CD14-positive monocyte (primary cell): ENCODE measurements at regions not wholly inside any gene's neighbourhood (a gene's known extent, or its start where the extent isn't known, plus 50 kb on each side); places are given as distances from the start of the nearest gene placed in this dataset.

Experiments used
- DNase-seq, 3 donors: peaks; one replicate each; pipeline ENCODE4 v3.0.0-alpha.2; 2011 to 2022
- H2AFZ ChIP-seq: 2 replicates; pipeline ENCODE4 v1.6.0; 2012; ENCODE audit warnings: mild to moderate bottlenecking, low read depth, low read length, inconsistent platforms; ENCODE audit not compliant: insufficient read depth, poor library complexity, severe bottlenecking
- H3K27ac ChIP-seq, 2 donors: 1 replicate in 1 of 2; 2 replicates in 1 of 2; pipeline ENCODE4 v1.5.1; 2012 to 2013; ENCODE audit warnings: low read length in 2 of 2, control low read depth in 1 of 2, inconsistent platforms in 1 of 2, low read depth in 1 of 2, mild to moderate bottlenecking in 1 of 2
- H3K27me3 ChIP-seq, 2 donors: one replicate each; pipeline versions ENCODE4 v1.6.0 to v1.6.1; 2011 to 2013; ENCODE audit warnings: low read length in 2 of 2; ENCODE audit not compliant: control insufficient read depth in 2 of 2, insufficient read depth in 2 of 2
- H3K36me3 ChIP-seq, 2 donors: replicated peaks in 1 of 2; 1 replicate in 1 of 2; 2 replicates in 1 of 2; pipeline versions ENCODE4 v1.5.1 to v1.6.1; 2012 to 2013; ENCODE audit warnings: low read length in 2 of 2, control low read depth in 1 of 2, inconsistent platforms in 1 of 2, mild to moderate bottlenecking in 1 of 2; ENCODE audit not compliant: insufficient read depth in 2 of 2, control insufficient read depth in 1 of 2
- H3K4me1 ChIP-seq, 2 donors: 1 replicate in 1 of 2; 2 replicates in 1 of 2; pipeline versions ENCODE4 v1.5.1 to v1.6.1; 2012 to 2013; ENCODE audit warnings: low read length in 2 of 2, control low read depth in 1 of 2, inconsistent platforms in 1 of 2, mild to moderate bottlenecking in 1 of 2, moderate library complexity in 1 of 2; ENCODE audit not compliant: insufficient read depth in 2 of 2, control insufficient read depth in 1 of 2
- H3K4me2 ChIP-seq: replicated peaks from 2 replicates; pipeline ENCODE3; 2012; ENCODE audit warnings: low read length, moderate library complexity, mild to moderate bottlenecking; ENCODE audit not compliant: poor library complexity, severe bottlenecking; ENCODE audit errors: extremely low read depth
- H3K4me3 ChIP-seq, 3 experiments: fragments of 200-600 bp in 1 of 3; sonication (generic) in 1 of 3; replicated peaks in 1 of 3; 1 replicate in 2 of 3; 2 replicates in 1 of 3; pipeline ENCODE4 v1.5.1; 2011 to 2013; ENCODE audit warnings: low read length in 3 of 3, mild to moderate bottlenecking in 3 of 3, control low read depth in 2 of 3, low read depth in 2 of 3, inconsistent platforms in 1 of 3, moderate library complexity in 1 of 3
- H3K79me2 ChIP-seq: 2 replicates; pipeline ENCODE4 v1.6.0; 2012; ENCODE audit warnings: mild to moderate bottlenecking, control low read depth, inconsistent platforms, low read length, moderate library complexity; ENCODE audit not compliant: insufficient read depth
- H3K9ac ChIP-seq: 2 replicates; pipeline ENCODE4 v1.6.0; 2017; ENCODE audit warnings: low read length, mild to moderate bottlenecking; ENCODE audit not compliant: insufficient read depth, poor library complexity, severe bottlenecking
- H3K9me3 ChIP-seq, 2 donors: replicated peaks in 1 of 2; 1 replicate in 1 of 2; 2 replicates in 1 of 2; pipeline versions ENCODE4 v1.5.1 to v1.6.1; 2012 to 2013; ENCODE audit warnings: low read length in 2 of 2, control low read depth in 1 of 2; ENCODE audit not compliant: control insufficient read depth in 1 of 2, insufficient read depth in 1 of 2
- H4K20me1 ChIP-seq: 2 replicates; pipeline ENCODE4 v1.6.0; 2012; ENCODE audit warnings: mild to moderate bottlenecking, low read length, control low read depth, moderate library complexity; ENCODE audit not compliant: insufficient read depth
- H3K27ac Mint-ChIP-seq, 7 donors: one replicate each; pipeline ENCODE4 v1.8.0; 2020; ENCODE audit warnings: mild to moderate bottlenecking in 7 of 7, mixed read lengths in 7 of 7, moderate library complexity in 6 of 7, inconsistent platforms in 2 of 7
- H3K27me3 Mint-ChIP-seq, 3 donors: one replicate each; pipeline ENCODE4 v1.8.0; 2021 to 2022; ENCODE audit warnings: low read depth in 3 of 3, mild to moderate bottlenecking in 3 of 3, mixed read lengths in 3 of 3, moderate library complexity in 3 of 3, inconsistent platforms in 1 of 3
- H3K36me3 Mint-ChIP-seq, 2 donors: one replicate each; pipeline ENCODE4 v1.8.0; 2020; ENCODE audit warnings: mixed read lengths in 2 of 2, inconsistent platforms in 1 of 2, mild to moderate bottlenecking in 1 of 2
- H3K4me1 Mint-ChIP-seq: one replicate; pipeline ENCODE4 v1.8.0; 2020; ENCODE audit warnings: mild to moderate bottlenecking, mixed read lengths
- H3K4me3 Mint-ChIP-seq, 2 donors: one replicate each; pipeline ENCODE4 v1.8.0; 2020; ENCODE audit warnings: mild to moderate bottlenecking in 2 of 2, mixed read lengths in 2 of 2, moderate library complexity in 1 of 2
- H3K9me3 Mint-ChIP-seq, 7 donors: one replicate each; pipeline ENCODE4 v1.8.0; 2020 to 2022; ENCODE audit warnings: mixed read lengths in 7 of 7, mild to moderate bottlenecking in 6 of 7, moderate library complexity in 6 of 7, inconsistent platforms in 2 of 7
- WGBS: methylation state at CpG from one replicate; pipeline ENCODE4 v1.1.5; 2013; ENCODE audit warnings: missing lambda C conversion rate; ENCODE audit not compliant: insufficient coverage; 5-methylcytosine and 5-hydroxymethylcytosine counted together
- intact Hi-C, 2 donors: fragments of 100-400 bp; cut with micrococcal nuclease; formaldehyde crosslinking; loops; one replicate each; pipeline versions ENCODE4 v1.15.0 to v1.15.1; 2023
- TF ChIP-seq, protein P1 (sequence below): fragments of 200-600 bp; IDR thresholded peaks from one replicate; pipeline ENCODE4 v1.8.0; 2022; ENCODE audit warnings: antibody characterized with exemption, mild to moderate bottlenecking

DNA sequence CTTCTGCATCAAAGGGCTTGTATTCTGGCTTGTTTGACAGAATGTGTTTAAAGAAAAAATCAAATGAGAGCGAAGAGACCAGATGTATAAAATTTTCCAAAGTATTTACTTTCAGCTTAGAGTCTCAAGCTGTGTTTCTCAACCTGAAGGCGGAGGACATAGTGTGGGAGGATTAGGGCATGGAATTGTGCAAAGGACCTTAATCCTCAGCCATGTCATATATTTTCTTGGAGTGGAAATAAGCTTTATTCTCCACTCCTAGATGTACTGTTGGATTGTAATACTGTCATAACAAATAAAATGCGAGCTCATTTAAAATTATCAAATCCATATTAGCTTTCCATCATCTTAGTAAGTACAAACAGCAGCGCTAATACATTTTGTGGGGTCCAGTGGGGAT is 154.0 kb downstream of the PAH start:
- H2AFZ ChIP-seq = no peak overlapping the region
- no peaks in the 10 kb centered on the region for H3K79me2 ChIP-seq
- no peak overlapping the region for H3K27ac ChIP-seq
- H3K36me3 ChIP-seq = no peaks in the 10 kb centered on the region
- H3K4me3 ChIP-seq = no peak overlapping the region
- intact Hi-C loops = no loop called here
- H3K27me3 ChIP-seq = no peaks in the 10 kb centered on the region
- no peak overlapping the region for H3K27ac Mint-ChIP-seq
- TF ChIP-seq, protein P1, sequence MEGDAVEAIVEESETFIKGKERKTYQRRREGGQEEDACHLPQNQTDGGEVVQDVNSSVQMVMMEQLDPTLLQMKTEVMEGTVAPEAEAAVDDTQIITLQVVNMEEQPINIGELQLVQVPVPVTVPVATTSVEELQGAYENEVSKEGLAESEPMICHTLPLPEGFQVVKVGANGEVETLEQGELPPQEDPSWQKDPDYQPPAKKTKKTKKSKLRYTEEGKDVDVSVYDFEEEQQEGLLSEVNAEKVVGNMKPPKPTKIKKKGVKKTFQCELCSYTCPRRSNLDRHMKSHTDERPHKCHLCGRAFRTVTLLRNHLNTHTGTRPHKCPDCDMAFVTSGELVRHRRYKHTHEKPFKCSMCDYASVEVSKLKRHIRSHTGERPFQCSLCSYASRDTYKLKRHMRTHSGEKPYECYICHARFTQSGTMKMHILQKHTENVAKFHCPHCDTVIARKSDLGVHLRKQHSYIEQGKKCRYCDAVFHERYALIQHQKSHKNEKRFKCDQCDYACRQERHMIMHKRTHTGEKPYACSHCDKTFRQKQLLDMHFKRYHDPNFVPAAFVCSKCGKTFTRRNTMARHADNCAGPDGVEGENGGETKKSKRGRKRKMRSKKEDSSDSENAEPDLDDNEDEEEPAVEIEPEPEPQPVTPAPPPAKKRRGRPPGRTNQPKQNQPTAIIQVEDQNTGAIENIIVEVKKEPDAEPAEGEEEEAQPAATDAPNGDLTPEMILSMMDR = no peak
- H4K20me1 ChIP-seq = no peaks in the 10 kb centered on the region
- no peaks in the 10 kb centered on the region for H3K4me1 Mint-ChIP-seq
- H3K9me3 ChIP-seq = no peaks in the 10 kb centered on the region
- H3K36me3 Mint-ChIP-seq = no peaks in the 10 kb centered on the region
- H3K27me3 Mint-ChIP-seq = peaks cover 0 to 2% (median 1%) of the 10 kb centered on the region in 3 donors
- no peak overlapping the region for H3K9ac ChIP-seq
- WGBS = no CpG with 5 or more reads among the region's 4 CpGs
- DNase-seq = no peak
- no peaks in the 10 kb centered on the region for H3K9me3 Mint-ChIP-seq
- no peak overlapping the region for H3K4me2 ChIP-seq
- H3K4me1 ChIP-seq = no peaks in the 10 kb centered on the region
- H3K4me3 Mint-ChIP-seq = no peak overlapping the region

DNA sequence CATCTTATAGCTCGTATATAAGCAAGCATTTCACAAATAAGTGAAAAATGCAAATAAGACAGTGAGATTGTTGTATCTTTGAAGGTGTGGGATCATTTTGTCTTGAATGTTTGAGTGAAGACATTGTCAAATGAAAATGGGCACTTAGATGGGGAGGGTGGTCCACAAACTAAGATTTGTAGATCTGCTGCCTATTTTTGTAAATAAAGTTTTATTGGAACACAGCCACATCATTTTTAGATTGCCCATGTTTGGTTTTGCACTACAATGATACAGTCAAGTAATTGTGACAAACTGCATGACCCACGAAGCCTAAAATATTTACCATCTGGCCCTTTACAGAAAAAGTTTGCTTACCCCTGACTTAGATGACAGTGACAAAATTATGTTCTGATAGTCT is 156.7 kb downstream of the PAH start:
- Mint-ChIP-seq H3K4me3 (no peak overlapping the region), H3K36me3 (no peaks in the 10 kb centered on the region), H3K27me3 (peaks cover 1 to 3% (median 2%) of the 10 kb centered on the region in 3 donors), H3K27ac (no peak overlapping the region), H3K9me3 (no peaks in the 10 kb centered on the region), H3K4me1 (no peaks in the 10 kb centered on the region)
- intact Hi-C loops = no loop called here
- no peak overlapping the region for H3K4me3 ChIP-seq
- TF ChIP-seq, protein P1 = no peak
- DNase-seq = no peak
- H3K36me3 ChIP-seq = no peaks in the 10 kb centered on the region
- H3K4me1 ChIP-seq = no peaks in the 10 kb centered on the region
- no peak overlapping the region for H3K27ac ChIP-seq
- no CpG with 5 or more reads among the region's 2 CpGs for WGBS
- no peaks in the 10 kb centered on the region for H3K27me3 ChIP-seq
- H2AFZ ChIP-seq = no peak overlapping the region
- no peak overlapping the region for H3K9ac ChIP-seq
- no peaks in the 10 kb centered on the region for H3K9me3 ChIP-seq
- no peaks in the 10 kb centered on the region for H3K79me2 ChIP-seq
- no peak overlapping the region for H3K4me2 ChIP-seq
- no peaks in the 10 kb centered on the region for H4K20me1 ChIP-seq
